Stimulated activated CD8-positive, alpha-beta memory T cell treated with anti-CD3 and anti-CD28 coated beads, Interleukin-4, amount 100 ng/mL, for 4 hours (primary cell): ENCODE measurements at regions not wholly inside any gene's neighbourhood (a gene's known extent, or its start where the extent isn't known, plus 50 kb on each side); places are given as distances from the start of the nearest gene placed in this dataset.
"Not testable (repeated sequence)": the region's sequence is repeated elsewhere in the genome, so short reads cannot be mapped to it uniquely, and the experiment has no call there.

Experiments
- DNase-seq, 2 donors: peaks; one replicate each; pipeline ENCODE4 v3.0.0-alpha.2; 2020; ENCODE audit warnings: low read depth in 2 of 2, low spot score in 1 of 2

GRCh38 chr1:219320563-219320962 is 146.9 kb downstream of the LYPLAL1 start:
- DNase-seq = not testable (repeated sequence)

DNA sequence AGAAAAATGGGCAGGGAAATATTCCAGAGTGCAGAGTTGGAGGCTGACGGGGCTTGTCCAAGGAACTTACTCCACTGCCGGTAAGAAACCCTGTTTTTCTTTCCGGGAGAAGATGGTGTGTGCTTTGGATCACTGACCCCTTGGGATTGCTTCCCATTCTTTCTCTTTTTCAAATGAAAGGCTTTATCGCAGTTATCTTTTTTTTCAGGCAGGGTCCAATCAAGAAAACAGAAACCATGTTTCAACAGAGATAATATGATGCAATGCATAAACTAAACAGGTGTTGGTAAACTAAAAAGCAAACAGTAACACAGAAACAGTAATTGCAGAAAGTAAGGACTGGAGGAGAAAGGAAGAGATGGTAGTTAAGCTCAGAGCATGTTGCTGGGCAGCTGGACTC is 145.1 kb downstream of the LYPLAL1 start:
- no peak for DNase-seq

GRCh38 chr1:219317762-219318353 is 144.2 kb downstream of the LYPLAL1 start:
- no peak for DNase-seq

- no peak for DNase-seq
Observed at GRCh38 chr1:219316066-219316465, 142.4 kb downstream of the LYPLAL1 start.

GRCh38 chr1:219313961-219314360 is 140.3 kb downstream of the LYPLAL1 start:
- DNase-seq = no peak

GRCh38 chr1:219312967-219313366 is 139.3 kb downstream of the LYPLAL1 start:
- no peak for DNase-seq

DNA sequence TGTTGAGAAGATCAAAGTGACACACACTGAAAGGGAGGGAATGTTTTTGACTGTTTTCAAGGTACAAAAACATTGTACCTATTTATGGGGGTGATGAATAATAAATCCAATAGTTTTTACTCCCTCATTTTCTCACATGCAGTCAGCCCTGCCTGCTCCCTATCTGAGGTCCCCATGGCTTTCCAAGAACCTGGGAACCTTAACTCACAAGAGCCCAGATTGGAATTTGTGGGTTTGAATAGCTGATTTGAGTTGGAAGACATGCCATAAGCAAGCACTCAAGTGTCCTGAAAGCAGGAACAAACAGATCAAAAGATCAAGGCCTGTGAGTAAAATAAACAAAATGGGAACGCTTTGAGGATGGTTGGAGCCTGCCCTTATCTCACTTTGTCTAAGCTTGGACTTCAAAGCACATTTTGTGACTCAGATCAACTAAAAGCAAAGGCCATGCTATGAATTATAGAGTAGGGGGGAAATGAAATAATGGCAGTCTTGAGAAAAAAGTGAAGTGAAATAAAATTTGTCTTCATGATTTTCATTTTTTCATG is 136.6 kb downstream of the LYPLAL1 start:
- DNase-seq = no peak

DNA sequence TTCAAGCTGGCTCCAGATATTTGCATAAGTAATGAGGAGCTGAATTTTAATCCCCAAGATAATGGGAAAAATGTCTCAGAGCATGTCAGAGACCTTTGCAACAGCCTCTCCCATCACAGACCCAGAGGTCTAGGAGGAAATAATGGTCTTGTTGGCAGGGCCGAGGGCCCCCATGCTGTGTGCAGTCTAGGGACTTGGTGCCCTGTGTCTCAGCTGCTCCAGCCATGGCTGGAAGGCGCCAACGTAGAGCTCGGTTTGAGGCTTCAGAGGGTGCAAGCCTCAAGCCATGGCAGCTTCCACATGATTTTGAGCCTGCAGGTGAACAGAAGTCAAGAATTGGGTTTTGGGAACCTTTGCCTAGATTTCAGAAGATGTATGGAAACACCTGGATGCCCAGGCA is 134.7 kb downstream of the LYPLAL1 start:
- DNase-seq = no peak

GRCh38 chr1:219304227-219305226 is 130.8 kb downstream of the LYPLAL1 start:
- no peak for DNase-seq

- no peak for DNase-seq
Observed at GRCh38 chr1:219302697-219303096, 129.0 kb downstream of the LYPLAL1 start.

- DNase-seq = no peak
Observed at GRCh38 chr1:219299420-219299819, 125.7 kb downstream of the LYPLAL1 start.

DNA sequence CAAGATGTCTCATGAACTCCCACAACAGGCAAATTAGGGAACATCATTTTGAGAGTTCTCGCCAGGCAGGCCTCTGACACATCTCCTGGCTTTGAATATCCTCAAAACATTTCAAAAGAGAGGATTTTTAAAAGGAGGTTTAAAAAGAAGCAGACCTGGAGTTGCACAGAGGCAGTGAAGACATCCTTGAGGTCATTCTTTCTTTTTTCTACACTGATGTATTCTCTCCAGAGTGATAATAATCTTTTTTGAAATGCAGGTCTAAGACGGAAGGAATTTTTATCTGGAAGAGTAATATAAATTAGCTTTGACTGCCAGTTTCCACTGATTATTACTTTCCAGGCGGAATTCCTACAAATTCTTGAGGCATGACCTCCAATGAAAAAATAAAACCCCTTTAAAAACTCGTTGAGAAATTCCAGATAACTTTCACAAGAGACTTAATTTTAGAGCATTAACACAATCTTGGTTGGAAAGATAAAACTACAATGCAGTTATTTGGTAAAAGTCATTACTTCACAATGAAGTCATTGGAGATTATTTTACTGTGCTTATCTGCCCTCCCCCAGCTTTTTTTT is 125.0 kb downstream of the LYPLAL1 start:
- DNase-seq = no peak

GRCh38 chr1:219296430-219297355 is 123.0 kb downstream of the LYPLAL1 start:
- no peak for DNase-seq

DNA sequence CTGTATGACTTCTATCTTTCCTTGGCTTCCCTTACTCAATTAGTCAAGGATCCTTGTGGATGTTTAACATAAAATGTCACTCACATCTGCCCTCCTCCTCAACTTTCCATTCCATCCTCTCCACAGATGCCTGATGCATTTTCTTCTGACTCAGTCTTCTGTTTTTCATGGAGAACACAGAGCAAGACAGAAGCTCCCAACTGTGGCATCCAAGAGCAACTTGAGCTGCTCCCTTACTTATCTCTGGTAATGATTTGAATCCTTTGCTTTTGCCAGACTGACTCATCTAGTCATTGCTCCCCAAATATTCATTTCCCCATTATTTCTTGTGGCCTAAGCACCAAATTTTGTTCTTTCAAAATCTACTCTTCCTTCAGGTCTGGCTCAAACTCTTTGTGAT is 120.6 kb downstream of the LYPLAL1 start:
- no peak for DNase-seq

- DNase-seq = no peak
Observed at GRCh38 chr1:219293410-219293809, 119.7 kb downstream of the LYPLAL1 start.

GRCh38 chr1:219292999-219293398 is 119.3 kb downstream of the LYPLAL1 start:
- DNase-seq = no peak

GRCh38 chr1:219292341-219292740 is 118.7 kb downstream of the LYPLAL1 start:
- no peak for DNase-seq

DNA sequence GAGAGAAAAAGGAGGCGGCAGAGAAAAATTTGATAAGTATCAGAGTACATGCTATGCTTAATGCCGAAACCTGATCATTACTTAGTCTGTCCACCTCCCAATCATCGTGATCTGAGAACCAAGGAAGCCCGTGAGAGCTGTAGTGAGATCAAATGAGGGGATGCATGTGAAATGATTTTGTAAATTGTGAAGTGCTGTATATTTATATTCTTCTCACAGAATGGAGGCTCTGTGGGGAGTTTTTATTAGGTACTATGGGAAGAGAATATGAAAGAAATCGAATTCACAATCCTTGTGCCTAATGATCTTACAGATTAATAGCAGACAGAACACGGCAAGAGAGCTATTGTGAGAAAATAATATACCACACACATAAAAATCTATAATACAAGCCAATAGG is 115.5 kb downstream of the LYPLAL1 start:
- DNase-seq = no peak

- DNase-seq = no peak
Observed at GRCh38 chr1:219283541-219283940, 109.9 kb downstream of the LYPLAL1 start.

GRCh38 chr1:219281831-219282230 is 108.2 kb downstream of the LYPLAL1 start:
- DNase-seq = no peak
